Testis (tissue), 2 donors: ENCODE measurements at regions not wholly inside any gene's neighbourhood (a gene's known extent, or its start where the extent isn't known, plus 50 kb on each side); places are given as distances from the start of the nearest gene placed in this dataset.

ENCODE experiments used
- DNase-seq: peaks from one replicate; pipeline ENCODE4 v3.0.0-alpha.2; 2019
- H3K27ac ChIP-seq, 2 donors: fragments of 200-600 bp; sonication (generic); one replicate each; pipeline ENCODE4 v1.5.1; 2019
- H3K27me3 ChIP-seq: fragments of 200-600 bp; sonication (generic); one replicate; pipeline ENCODE4 v1.5.1; 2019
- H3K36me3 ChIP-seq: fragments of 200-600 bp; sonication (generic); one replicate; pipeline ENCODE4 v1.5.1; 2017; ENCODE audit warnings: low read depth; ENCODE audit errors: missing control alignments
- H3K4me1 ChIP-seq: fragments of 200-600 bp; sonication (generic); one replicate; pipeline ENCODE4 v1.5.1; 2019
- H3K4me3 ChIP-seq, 2 donors: fragments of 200-600 bp; sonication (generic); one replicate each; pipeline ENCODE4 v1.5.1; 2017 to 2019
- H3K9me3 ChIP-seq: fragments of 200-600 bp; sonication (generic); one replicate; pipeline ENCODE4 v1.5.1; 2017
- POLR2A ChIP-seq: fragments of 450-650 bp; IDR thresholded peaks from one replicate; pipeline ENCODE4 v1.6.1; 2017; ENCODE audit warnings: antibody characterized with exemption, mild to moderate bottlenecking, moderate library complexity
- WGBS, 2 donors: methylation state at CpG; one replicate each; pipeline ENCODE4 v1.1.5; 2018; 5-methylcytosine and 5-hydroxymethylcytosine counted together
- intact Hi-C: fragments of 100-400 bp; cut with DNase I; formaldehyde crosslinking; loops from one replicate; pipeline ENCODE4 v1.15.1; 2023; ENCODE audit warnings: low total_unique reads
- TF ChIP-seq, protein P1 (sequence below), 3 experiments: fragments of 450-650 bp in 2 of 3; fragments of 200-600 bp in 1 of 3; sonication (generic) in 1 of 3; IDR thresholded peaks; one replicate each; pipeline ENCODE4 v1.5.1; 2016 to 2019; ENCODE audit warnings: antibody characterized with exemption in 3 of 3, mild to moderate bottlenecking in 2 of 3, moderate library complexity in 1 of 3

DNA sequence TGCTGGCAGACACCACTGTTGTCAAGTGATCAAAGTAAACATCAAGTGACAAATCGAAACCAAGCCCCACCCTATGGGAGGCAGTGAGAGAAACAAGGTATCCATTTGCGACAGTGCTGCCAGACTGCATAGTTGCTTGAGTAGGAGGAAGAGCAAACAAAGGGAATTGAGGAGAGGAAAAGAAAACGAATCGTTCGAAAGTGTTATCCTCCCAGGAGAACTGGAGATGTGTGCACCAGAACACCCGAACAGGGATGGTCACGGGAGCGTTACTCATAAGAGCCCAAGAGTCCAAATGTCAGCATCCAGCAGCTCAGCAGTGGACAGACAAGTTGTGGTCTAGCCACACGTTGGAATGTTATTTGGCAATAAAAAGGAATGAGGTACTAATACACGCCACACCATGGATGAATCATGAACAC, 58.4 kb upstream of the NUP50 start:
- peak; percentile 82 for DNase-seq
- Histone ChIP-seq H3K27me3 (no peaks in the 10 kb centered on the region), H3K27ac (no peak overlapping the region), H3K9me3 (no peaks in the 10 kb centered on the region), H3K4me1 (no peaks in the 10 kb centered on the region), H3K36me3 (no peaks in the 10 kb centered on the region), H3K4me3 (no peak overlapping the region)
- TF ChIP-seq, protein P1, sequence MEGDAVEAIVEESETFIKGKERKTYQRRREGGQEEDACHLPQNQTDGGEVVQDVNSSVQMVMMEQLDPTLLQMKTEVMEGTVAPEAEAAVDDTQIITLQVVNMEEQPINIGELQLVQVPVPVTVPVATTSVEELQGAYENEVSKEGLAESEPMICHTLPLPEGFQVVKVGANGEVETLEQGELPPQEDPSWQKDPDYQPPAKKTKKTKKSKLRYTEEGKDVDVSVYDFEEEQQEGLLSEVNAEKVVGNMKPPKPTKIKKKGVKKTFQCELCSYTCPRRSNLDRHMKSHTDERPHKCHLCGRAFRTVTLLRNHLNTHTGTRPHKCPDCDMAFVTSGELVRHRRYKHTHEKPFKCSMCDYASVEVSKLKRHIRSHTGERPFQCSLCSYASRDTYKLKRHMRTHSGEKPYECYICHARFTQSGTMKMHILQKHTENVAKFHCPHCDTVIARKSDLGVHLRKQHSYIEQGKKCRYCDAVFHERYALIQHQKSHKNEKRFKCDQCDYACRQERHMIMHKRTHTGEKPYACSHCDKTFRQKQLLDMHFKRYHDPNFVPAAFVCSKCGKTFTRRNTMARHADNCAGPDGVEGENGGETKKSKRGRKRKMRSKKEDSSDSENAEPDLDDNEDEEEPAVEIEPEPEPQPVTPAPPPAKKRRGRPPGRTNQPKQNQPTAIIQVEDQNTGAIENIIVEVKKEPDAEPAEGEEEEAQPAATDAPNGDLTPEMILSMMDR (IDR thresholded peaks at IDR 0.05): no peak
- TF ChIP-seq POLR2A: no peak
- WGBS, 2 donors: 35 to 37% methylated on average over 10 of the region's 10 CpGs
- intact Hi-C loops: no loop called here

DNA sequence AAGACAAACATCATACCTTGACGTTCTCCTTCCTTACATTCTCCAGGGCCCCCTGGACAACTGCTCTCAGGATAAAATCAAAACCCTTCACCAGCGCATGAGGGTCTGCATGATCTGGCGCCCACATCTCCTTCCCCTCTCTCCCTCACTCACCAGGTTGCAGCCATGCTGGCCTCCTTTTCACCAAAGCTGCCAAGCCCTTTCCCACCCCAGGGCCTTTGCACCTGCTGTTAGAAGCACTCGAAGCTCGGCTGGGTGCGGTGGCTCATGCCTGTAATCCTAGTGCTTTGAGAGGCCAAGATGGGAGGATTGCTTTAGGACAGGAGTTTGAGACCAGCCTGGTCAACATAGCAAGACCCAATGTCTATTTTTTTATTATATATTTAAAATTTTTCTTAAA, 56.1 kb upstream of the NUP50 start:
- Histone ChIP-seq H3K4me1 (no peaks in the 10 kb centered on the region), H3K27me3 (no peaks in the 10 kb centered on the region), H3K4me3 (no peak overlapping the region), H3K27ac (no peak overlapping the region), H3K36me3 (no peaks in the 10 kb centered on the region), H3K9me3 (no peaks in the 10 kb centered on the region)
- DNase-seq: no peak
- 93 to 94% methylated on average over 6 of the region's 6 CpGs for WGBS, 2 donors
- TF ChIP-seq, protein P1 (IDR thresholded peaks at IDR 0.05): no peak
- no peak for TF ChIP-seq POLR2A
- intact Hi-C loops: no loop called here

DNA sequence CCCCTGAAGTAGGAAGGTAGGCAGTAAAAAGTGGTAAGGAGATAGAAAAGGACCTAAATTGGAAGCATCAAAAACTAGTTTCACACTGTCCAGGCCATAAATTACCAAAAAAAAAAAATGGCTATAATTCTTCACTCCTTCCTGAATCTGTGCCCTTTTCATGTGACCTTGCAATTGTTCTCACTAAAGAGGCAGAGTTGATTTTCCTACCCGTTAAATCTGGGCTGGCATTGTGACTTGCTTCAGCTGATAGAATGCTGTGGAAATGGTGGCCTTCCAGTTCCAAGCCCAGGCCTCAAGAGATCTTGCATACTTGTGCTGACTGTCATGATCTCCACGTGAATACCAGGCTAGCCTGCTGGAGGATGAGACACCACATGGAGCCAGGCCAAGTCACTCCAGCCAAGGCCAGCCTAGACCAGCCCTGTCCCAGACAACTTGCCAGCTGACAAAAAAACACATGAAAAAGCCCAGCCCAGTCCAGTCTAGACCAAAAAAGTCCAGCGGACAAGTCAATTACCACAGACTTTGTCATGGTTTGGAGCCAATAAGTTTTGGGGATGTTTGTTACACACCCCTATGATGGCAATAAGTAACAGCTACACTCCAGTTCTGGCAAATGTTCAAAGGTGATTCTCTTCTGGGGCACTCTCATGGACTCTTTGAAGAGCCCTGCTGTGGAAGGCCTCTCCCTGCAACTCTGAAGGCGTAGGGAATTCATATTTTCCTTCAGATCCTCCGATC, 51.4 kb upstream of the NUP50 start:
- TF ChIP-seq, protein P1 (IDR thresholded peaks at IDR 0.05): no peak
- no peak for TF ChIP-seq POLR2A
- 79 to 84% methylated on average over 5 of the region's 5 CpGs for WGBS, 2 donors
- Histone ChIP-seq H3K9me3 (no peaks in the 10 kb centered on the region), H3K27ac (no peak overlapping the region), H3K27me3 (no peaks in the 10 kb centered on the region), H3K4me1 (no peaks in the 10 kb centered on the region), H3K36me3 (no peaks in the 10 kb centered on the region), H3K4me3 (no peak overlapping the region)
- DNase-seq: no peak
- intact Hi-C loops: no loop called here
